MM.1S (cell line): ENCODE measurements at regions not wholly inside any gene's neighbourhood (a gene's known extent, or its start where the extent isn't known, plus 50 kb on each side); places are given as distances from the start of the nearest gene placed in this dataset.

Experiments used
- CTCF ChIP-seq: fragments of 300-600 bp; sonication (generic); IDR thresholded peaks from 2 replicates; pipeline ENCODE4 v1.5.1; 2016; ENCODE audit warnings: antibody characterized with exemption, low read length, mixed read lengths
- EZH2 ChIP-seq: fragments of 300-600 bp; sonication (generic); optimal IDR thresholded peaks from 2 replicates; pipeline ENCODE3; 2017; ENCODE audit warnings: low read depth, mild to moderate bottlenecking, antibody characterized with exemption, low read length, mixed read lengths

GRCh38 chr12:114269153-114269552 is 136.8 kb downstream of the TBX5 start:
- TF ChIP-seq CTCF = no peak
- TF ChIP-seq EZH2 = no peak
